GM12892 (cell line): ENCODE measurements at regions not wholly inside any gene's neighbourhood (a gene's known extent, or its start where the extent isn't known, plus 50 kb on each side); places are given as distances from the start of the nearest gene placed in this dataset.

ENCODE experiments used
- POLR2A ChIP-seq: IDR thresholded peaks from 2 replicates; pipeline ENCODE4 v1.6.1; 2011; ENCODE audit warnings: low read depth, low read length, control low read depth
- POLR2AphosphoS5 ChIP-seq: IDR thresholded peaks from 2 replicates; pipeline ENCODE4 v1.6.1; 2011; ENCODE audit warnings: low read depth, low read length, control low read depth
- TAF1 ChIP-seq: IDR thresholded peaks from 2 replicates; pipeline ENCODE4 v1.6.1; 2011; ENCODE audit warnings: low read depth, mild to moderate bottlenecking, control low read depth, low read length, borderline replicate concordance

DNA sequence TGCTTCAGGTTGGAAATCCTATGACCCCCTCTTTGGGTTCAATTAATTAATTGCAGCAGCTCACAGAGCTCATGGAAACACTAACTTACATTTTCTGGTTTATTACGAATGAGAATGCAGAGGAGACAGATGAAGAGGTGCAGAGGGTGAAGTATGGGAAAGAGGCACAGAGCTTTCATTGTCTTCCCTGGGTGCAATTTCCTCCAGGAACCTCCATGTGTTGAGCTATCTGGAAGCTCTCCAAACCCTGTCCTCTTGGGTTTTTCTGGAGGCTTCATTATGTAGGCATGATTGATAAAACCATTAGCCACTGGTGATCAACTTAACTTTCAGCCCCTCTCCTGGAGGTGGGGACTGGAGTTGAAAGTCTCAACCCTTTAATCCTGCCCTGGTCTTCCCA lies 133.0 kb upstream of the AUTS2 start:
- no peak for TF ChIP-seq TAF1
- no peak for TF ChIP-seq POLR2A
- TF ChIP-seq POLR2AphosphoS5, result no peak
